ENCODE measurements at regions not wholly inside any gene's neighbourhood (a gene's known extent, or its start where the extent isn't known, plus 50 kb on each side); places are given as distances from the start of the nearest gene placed in this dataset.

DNA sequence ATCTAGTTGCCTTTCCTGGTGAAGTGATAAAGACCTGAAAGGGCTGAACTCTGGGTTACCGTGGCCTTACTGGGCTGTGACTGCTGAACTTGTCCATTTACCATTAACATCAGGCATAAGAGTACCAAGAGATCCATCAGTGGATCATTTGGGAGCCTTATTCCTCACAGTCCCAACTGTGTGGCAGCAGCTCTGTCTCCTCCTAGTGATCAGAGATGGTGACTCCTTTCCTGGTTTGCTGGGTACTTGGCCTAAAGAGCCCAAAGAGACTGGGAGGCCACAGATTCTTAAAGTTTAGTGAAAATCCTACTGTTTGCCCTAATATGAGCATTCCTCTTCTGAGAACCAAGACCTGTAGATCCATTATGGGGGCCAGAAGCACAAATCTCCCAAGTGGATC is 56.3 kb upstream of the ATP6AP2 start:
- TF ChIP-seq CTCF (IDR thresholded peaks at IDR 0.05): no peak
- no peak for TF ChIP-seq POLR2AphosphoS5 (IDR thresholded peaks at IDR 0.05)
- no peak for TF ChIP-seq POLR2A (IDR thresholded peaks at IDR 0.05)
